ENCODE measurements at regions not wholly inside any gene's neighbourhood (a gene's known extent, or its start where the extent isn't known, plus 50 kb on each side); places are given as distances from the start of the nearest gene placed in this dataset.

DNA sequence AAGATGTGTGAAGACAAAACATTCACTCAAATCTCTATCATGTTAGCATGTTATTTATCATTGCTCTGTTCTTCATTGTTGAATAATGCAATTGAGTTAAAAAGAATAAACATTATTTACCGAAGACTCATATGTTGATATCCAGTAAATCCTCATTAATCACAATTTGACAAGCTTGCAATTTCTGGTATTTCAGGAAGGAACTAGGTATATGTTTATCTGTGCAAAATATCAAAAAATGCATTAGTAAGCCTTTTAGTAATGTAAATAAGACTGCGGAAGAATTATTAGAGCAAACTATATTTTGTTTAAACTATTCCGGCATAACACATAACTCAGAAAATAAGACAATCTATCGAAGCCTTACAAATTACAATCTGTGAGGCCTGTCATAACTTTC, 222.7 kb upstream of the NOVA1 start:
- TF ChIP-seq, protein P1, sequence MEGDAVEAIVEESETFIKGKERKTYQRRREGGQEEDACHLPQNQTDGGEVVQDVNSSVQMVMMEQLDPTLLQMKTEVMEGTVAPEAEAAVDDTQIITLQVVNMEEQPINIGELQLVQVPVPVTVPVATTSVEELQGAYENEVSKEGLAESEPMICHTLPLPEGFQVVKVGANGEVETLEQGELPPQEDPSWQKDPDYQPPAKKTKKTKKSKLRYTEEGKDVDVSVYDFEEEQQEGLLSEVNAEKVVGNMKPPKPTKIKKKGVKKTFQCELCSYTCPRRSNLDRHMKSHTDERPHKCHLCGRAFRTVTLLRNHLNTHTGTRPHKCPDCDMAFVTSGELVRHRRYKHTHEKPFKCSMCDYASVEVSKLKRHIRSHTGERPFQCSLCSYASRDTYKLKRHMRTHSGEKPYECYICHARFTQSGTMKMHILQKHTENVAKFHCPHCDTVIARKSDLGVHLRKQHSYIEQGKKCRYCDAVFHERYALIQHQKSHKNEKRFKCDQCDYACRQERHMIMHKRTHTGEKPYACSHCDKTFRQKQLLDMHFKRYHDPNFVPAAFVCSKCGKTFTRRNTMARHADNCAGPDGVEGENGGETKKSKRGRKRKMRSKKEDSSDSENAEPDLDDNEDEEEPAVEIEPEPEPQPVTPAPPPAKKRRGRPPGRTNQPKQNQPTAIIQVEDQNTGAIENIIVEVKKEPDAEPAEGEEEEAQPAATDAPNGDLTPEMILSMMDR (IDR thresholded peaks at IDR 0.05; ENCODE audit: low read depth, low read length, poor library complexity, severe bottlenecking), result no peak
- TF ChIP-seq EZH2phosphoT487 (IDR thresholded peaks at IDR 0.05; ENCODE audit: borderline replicate concordance, low read length), result no peak

Measured in DOHH2 (cell line).